ENCODE measurements at regions not wholly inside any gene's neighbourhood (a gene's known extent, or its start where the extent isn't known, plus 50 kb on each side); places are given as distances from the start of the nearest gene placed in this dataset.

DNA sequence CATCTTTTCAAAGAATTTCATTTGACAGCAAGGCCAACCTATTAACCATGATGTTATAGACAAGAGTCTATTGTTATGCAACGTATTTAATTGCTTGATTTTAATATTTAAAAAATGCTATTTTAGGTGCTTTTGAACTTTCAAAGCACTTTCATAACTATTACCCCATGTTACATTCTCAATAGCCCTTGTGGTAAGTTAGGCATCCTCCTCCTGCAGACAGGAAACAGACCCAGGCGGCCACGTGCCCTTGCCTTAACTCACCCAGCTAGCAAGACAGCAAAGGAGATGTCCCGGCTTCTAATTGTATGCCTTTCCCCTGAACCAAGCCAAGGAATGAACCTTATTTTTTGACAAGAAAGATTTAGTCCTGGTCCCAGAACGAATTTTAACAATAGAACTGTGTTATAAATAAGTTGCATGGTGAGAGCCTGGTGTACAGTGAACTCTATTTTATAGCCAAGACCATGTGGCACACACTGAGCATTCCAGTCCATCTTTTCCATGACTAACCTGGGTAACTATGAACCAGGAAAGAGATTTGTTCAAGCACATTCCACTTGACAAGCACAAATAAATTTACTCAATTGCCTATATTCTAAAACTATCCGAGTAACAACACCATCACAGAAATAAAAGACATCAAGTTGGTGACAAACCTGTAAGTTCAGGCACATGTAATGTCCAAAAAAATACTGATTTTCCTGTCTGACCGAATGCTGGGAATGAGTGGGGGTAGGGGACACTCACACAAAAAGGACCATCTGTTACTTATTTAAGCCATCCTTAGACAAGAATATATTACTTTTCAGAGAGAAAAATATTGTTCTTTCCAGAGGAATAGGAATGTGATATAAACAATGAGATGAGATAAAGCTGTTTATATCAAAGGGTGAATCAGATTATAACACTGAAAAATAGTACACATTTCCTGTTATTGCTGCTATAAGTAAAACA lies 163.0 kb downstream of the EFNB2 start:
- TF ChIP-seq POLR2A (IDR thresholded peaks at IDR 0.05) (no peak), CTCF (IDR thresholded peaks at IDR 0.05) (no peak)
- intact Hi-C loops (cut with DNase I; ENCODE audit: low total_unique reads), result no loop called here
- DNase-seq (ENCODE audit: low spot score in 2 of 2), result no peak
- no peak overlapping the region for H3K4me3 ChIP-seq (ENCODE audit: low read depth, poor library complexity, severe bottlenecking)
- 46 to 57% methylated on average over 7 of the region's 7 CpGs for WGBS, 2 donors

GRCh38 chr13:106371024-106371423 lies 164.4 kb downstream of the EFNB2 start:
- WGBS, 2 donors, result 94 to 95% methylated on average over 5 of the region's 5 CpGs
- DNase-seq (ENCODE audit: low spot score in 2 of 2), result no peak
- intact Hi-C loops (cut with DNase I; ENCODE audit: low total_unique reads), result no loop called here
- no peak overlapping the region for H3K4me3 ChIP-seq (ENCODE audit: low read depth, poor library complexity, severe bottlenecking)
- TF ChIP-seq POLR2A (IDR thresholded peaks at IDR 0.05), result no peak
- TF ChIP-seq CTCF (IDR thresholded peaks at IDR 0.05), result no peak

GRCh38 chr13:106369858-106370257 lies 165.6 kb downstream of the EFNB2 start:
- WGBS, 2 donors, result 90 to 91% methylated on average over 2 of the region's 2 CpGs
- no peak for DNase-seq (ENCODE audit: low spot score in 2 of 2)
- TF ChIP-seq CTCF (IDR thresholded peaks at IDR 0.05), result no peak
- no peak for TF ChIP-seq POLR2A (IDR thresholded peaks at IDR 0.05)
- intact Hi-C loops (cut with DNase I; ENCODE audit: low total_unique reads), result no loop called here
- no peak overlapping the region for H3K4me3 ChIP-seq (ENCODE audit: low read depth, poor library complexity, severe bottlenecking)

DNA sequence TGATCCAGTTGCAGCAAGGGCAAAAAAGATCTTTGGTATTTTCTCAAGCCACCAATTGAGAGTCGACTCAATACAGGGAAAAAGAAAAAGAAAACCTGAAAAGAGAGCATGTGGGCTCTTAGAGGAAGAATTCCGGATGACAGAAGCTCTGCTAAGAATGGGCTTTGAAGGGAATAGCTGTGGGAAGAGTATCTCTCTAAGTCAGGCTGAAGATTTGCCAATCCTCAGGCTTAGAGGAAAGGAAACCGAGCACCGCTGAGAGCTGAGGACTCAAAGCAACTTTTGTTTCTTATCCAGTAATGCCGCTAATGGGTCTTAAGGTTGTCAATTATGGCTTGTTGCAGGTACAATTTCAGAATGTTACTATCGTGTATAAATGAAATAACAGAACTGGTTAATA lies 166.4 kb downstream of the EFNB2 start:
- no peak for DNase-seq (ENCODE audit: low spot score in 2 of 2)
- WGBS, 2 donors, result 83 to 87% methylated on average over 6 of the region's 6 CpGs
- no peak overlapping the region for H3K4me3 ChIP-seq (ENCODE audit: low read depth, poor library complexity, severe bottlenecking)
- intact Hi-C loops (cut with DNase I; ENCODE audit: low total_unique reads), result no loop called here
- TF ChIP-seq CTCF (IDR thresholded peaks at IDR 0.05), result no peak

DNA sequence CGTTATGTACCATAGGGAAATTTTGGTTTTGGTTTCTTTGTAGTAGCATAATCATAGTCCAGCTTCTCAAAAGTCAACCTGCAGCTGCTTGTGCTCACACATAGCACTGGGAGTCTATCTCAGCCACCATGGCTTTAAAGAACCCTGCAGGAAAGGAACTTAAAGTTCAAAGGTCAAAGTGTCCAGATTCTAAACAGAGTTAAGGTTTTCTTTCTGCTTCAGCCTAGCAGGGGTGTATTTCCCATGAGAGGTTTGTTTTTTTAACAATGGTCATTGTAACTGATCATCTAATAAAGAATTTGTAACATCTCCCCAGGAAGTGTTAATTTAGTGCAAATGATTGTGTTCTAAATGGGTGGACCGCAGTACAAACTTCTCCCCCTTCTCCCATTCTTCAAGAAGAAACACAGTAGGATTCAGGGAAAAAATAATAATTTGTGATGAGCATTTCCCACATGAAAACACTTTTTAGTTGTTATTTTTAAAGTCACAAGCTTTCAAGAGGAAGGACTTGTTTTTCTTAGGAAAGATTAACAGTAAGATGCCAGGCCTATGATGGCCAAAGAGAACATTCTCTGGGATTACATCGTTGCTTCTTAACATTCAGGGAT lies 168.0 kb downstream of the EFNB2 start:
- intact Hi-C loops (cut with DNase I; ENCODE audit: low total_unique reads), result no loop called here
- no peak for DNase-seq (ENCODE audit: low spot score in 2 of 2)
- TF ChIP-seq POLR2A (IDR thresholded peaks at IDR 0.05) (no peak), CTCF (IDR thresholded peaks at IDR 0.05) (no peak)
- WGBS, 2 donors, result 75 to 78% methylated on average over 3 of the region's 3 CpGs
- no peak overlapping the region for H3K4me3 ChIP-seq (ENCODE audit: low read depth, poor library complexity, severe bottlenecking)

All from lower leg skin (tissue), 4 donors.